ENCODE measurements at regions not wholly inside any gene's neighbourhood (a gene's known extent, or its start where the extent isn't known, plus 50 kb on each side); places are given as distances from the start of the nearest gene placed in this dataset.

- Mint-ChIP-seq H3K4me3 (no peak overlapping the region), H3K4me1 (no peaks in the 10 kb centered on the region), H3K36me3 (no peaks in the 10 kb centered on the region), H3K27ac (no peak overlapping the region), H3K9me3 (peaks cover 15 to 36% (median 25%) of the 10 kb centered on the region in 7 donors), H3K27me3 (ENCODE audit: low read depth in 3 of 3) (peaks cover 0 to 2% (median 0%) of the 10 kb centered on the region in 3 donors)
- no peaks in the 10 kb centered on the region for H3K36me3 ChIP-seq (replicated peaks in 1 of 2; ENCODE audit: control insufficient read depth in 1 of 2, insufficient read depth in 2 of 2, low read length in 2 of 2)
- H3K4me1 ChIP-seq (ENCODE audit: control insufficient read depth in 1 of 2, insufficient read depth in 2 of 2, low read length in 2 of 2): no peaks in the 10 kb centered on the region
- no peak overlapping the region for H3K9ac ChIP-seq (ENCODE audit: insufficient read depth, low read length, poor library complexity, severe bottlenecking)
- DNase-seq: no peak
- no peaks in the 10 kb centered on the region for H3K27me3 ChIP-seq (ENCODE audit: control insufficient read depth in 2 of 2, insufficient read depth in 2 of 2, low read length in 2 of 2)
- no peak overlapping the region for H2AFZ ChIP-seq (ENCODE audit: insufficient read depth, low read depth, low read length, poor library complexity, severe bottlenecking)
- H4K20me1 ChIP-seq (ENCODE audit: insufficient read depth, low read length): no peaks in the 10 kb centered on the region
- H3K9me3 ChIP-seq (replicated peaks in 1 of 2; ENCODE audit: control insufficient read depth in 1 of 2, insufficient read depth in 1 of 2, low read length in 2 of 2): peaks cover 15 to 25% of the 10 kb centered on the region in 2 donors
- no peak for TF ChIP-seq CTCF (IDR thresholded peaks at IDR 0.05)
- intact Hi-C loops (cut with micrococcal nuclease): no loop called here
- H3K4me3 ChIP-seq (replicated peaks in 1 of 3; ENCODE audit: low read depth in 2 of 3, low read length in 3 of 3): no peak overlapping the region
- 97% methylated on average over 4 of the region's 6 CpGs for WGBS (ENCODE audit: insufficient coverage)
- H3K27ac ChIP-seq (ENCODE audit: low read depth in 1 of 2, low read length in 2 of 2): no peak overlapping the region
- no peaks in the 10 kb centered on the region for H3K79me2 ChIP-seq (ENCODE audit: insufficient read depth, low read length)
- H3K4me2 ChIP-seq (replicated peaks; ENCODE audit: extremely low read depth, low read length, poor library complexity, severe bottlenecking): no peak overlapping the region
These were observed 285.3 kb downstream of the PIK3R1 start for GRCh38 chr5:68500813-68501212.

- H3K36me3 Mint-ChIP-seq: no peaks in the 10 kb centered on the region
- H3K27ac ChIP-seq (ENCODE audit: low read depth in 1 of 2, low read length in 2 of 2): no peak overlapping the region
- TF ChIP-seq CTCF (IDR thresholded peaks at IDR 0.05): no peak
- peaks cover 0 to 2% (median 0%) of the 10 kb centered on the region in 3 donors for H3K27me3 Mint-ChIP-seq (ENCODE audit: low read depth in 3 of 3)
- H3K4me3 ChIP-seq (replicated peaks in 1 of 3; ENCODE audit: low read depth in 2 of 3, low read length in 3 of 3): no peak overlapping the region
- no peak overlapping the region for H3K27ac Mint-ChIP-seq
- no peaks in the 10 kb centered on the region for H3K79me2 ChIP-seq (ENCODE audit: insufficient read depth, low read length)
- intact Hi-C loops (cut with micrococcal nuclease): no loop called here
- H3K4me3 Mint-ChIP-seq: no peak overlapping the region
- no peaks in the 10 kb centered on the region for H3K4me1 Mint-ChIP-seq
- peaks cover 11 to 18% of the 10 kb centered on the region in 2 donors for H3K9me3 ChIP-seq (replicated peaks in 1 of 2; ENCODE audit: control insufficient read depth in 1 of 2, insufficient read depth in 1 of 2, low read length in 2 of 2)
- H3K4me2 ChIP-seq (replicated peaks; ENCODE audit: extremely low read depth, low read length, poor library complexity, severe bottlenecking): no peak overlapping the region
- H3K4me1 ChIP-seq (ENCODE audit: control insufficient read depth in 1 of 2, insufficient read depth in 2 of 2, low read length in 2 of 2): no peaks in the 10 kb centered on the region
- no peak overlapping the region for H2AFZ ChIP-seq (ENCODE audit: insufficient read depth, low read depth, low read length, poor library complexity, severe bottlenecking)
- H3K9me3 Mint-ChIP-seq: peaks cover 6 to 27% (median 17%) of the 10 kb centered on the region in 7 donors
- H3K9ac ChIP-seq (ENCODE audit: insufficient read depth, low read length, poor library complexity, severe bottlenecking): no peak overlapping the region
- no peaks in the 10 kb centered on the region for H3K36me3 ChIP-seq (replicated peaks in 1 of 2; ENCODE audit: control insufficient read depth in 1 of 2, insufficient read depth in 2 of 2, low read length in 2 of 2)
- no peaks in the 10 kb centered on the region for H3K27me3 ChIP-seq (ENCODE audit: control insufficient read depth in 2 of 2, insufficient read depth in 2 of 2, low read length in 2 of 2)
- no peaks in the 10 kb centered on the region for H4K20me1 ChIP-seq (ENCODE audit: insufficient read depth, low read length)
- no peak for DNase-seq
These were observed 287.0 kb downstream of the PIK3R1 start for GRCh38 chr5:68502531-68502930.

All from CD14-positive monocyte (primary cell).